ENCODE measurements at regions not wholly inside any gene's neighbourhood (a gene's known extent, or its start where the extent isn't known, plus 50 kb on each side); places are given as distances from the start of the nearest gene placed in this dataset.

GRCh38 chr14:104290058-104290667, 151.8 kb downstream of the KIF26A start:
- Mint-ChIP-seq H3K36me3 (no peaks in the 10 kb centered on the region), H3K4me3 (no peak overlapping the region), H3K4me1 (no peaks in the 10 kb centered on the region), H3K27ac (no peak overlapping the region), H3K27me3 (peaks cover 5% of the 10 kb centered on the region), H3K9me3 (no peaks in the 10 kb centered on the region)
- no peak for DNase-seq

DNA sequence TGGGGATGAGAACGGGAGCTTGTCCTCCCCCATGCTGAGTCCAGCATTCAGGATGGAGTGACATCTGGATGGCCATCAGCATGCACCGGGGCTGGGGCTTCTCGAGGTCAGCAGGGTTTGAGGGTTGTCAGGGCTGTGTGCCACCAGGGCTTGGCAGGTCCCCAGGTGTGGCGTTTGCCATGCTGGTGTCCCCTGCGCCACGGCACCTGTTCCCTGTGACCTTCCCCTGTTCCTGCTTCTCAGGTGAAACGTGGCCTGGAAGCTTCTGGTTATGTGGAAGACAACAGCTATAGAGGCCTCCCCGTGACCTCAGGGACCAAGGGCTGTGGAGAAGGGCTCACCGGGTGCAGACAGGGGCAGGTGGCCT, 152.4 kb downstream of the KIF26A start:
- H3K36me3 Mint-ChIP-seq = no peaks in the 10 kb centered on the region
- H3K4me1 Mint-ChIP-seq = no peaks in the 10 kb centered on the region
- H3K27me3 Mint-ChIP-seq = peaks cover 5% of the 10 kb centered on the region
- H3K4me3 Mint-ChIP-seq = no peak overlapping the region
- DNase-seq = no peak
- no peak overlapping the region for H3K27ac Mint-ChIP-seq
- H3K9me3 Mint-ChIP-seq = no peaks in the 10 kb centered on the region

DNA sequence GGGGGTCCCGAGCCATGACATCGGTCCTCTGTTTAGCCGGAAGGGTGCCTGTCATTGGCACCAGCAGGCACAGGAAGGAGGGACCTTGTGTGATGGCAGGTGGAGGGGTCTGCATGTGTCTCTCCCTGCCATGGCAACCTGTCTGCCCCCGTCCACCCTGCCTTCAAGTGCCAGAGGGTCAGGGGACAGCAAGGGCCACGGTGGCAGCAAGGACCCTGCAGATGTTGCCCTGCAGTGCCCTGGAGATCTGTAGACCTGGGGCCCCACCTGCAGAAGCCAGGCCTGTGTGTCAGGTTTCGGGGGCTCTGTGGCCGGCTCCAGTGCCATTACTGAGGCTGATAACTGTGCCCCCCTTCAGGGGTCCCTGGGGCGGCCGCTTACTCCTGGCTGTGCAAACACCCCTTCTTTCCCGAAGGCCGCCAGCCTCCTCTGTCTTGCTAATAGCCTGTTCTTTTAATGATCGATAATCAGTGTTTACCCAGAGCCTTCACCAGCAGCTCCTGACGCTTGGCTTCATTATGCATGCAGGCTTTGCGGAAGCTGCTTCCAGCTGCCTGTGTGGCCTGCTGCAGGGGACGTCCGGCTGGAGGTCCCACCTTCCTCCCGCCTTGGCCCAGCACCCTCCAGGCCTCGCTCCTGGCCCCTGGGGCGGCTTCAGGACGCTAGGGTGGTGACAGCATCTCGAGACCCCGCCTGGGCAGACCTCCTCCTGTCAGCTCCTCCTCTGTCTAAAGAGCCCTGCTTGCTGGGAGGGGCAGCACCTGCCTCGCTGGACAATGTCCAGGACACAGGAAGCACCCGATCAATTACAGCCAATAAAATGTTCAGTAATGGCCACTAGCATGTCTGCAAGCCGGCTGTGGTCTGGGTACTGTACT, 153.0 kb downstream of the KIF26A start:
- no peaks in the 10 kb centered on the region for H3K4me1 Mint-ChIP-seq
- H3K27me3 Mint-ChIP-seq = peaks cover 5% of the 10 kb centered on the region
- H3K4me3 Mint-ChIP-seq = no peak overlapping the region
- no peak overlapping the region for H3K27ac Mint-ChIP-seq
- H3K36me3 Mint-ChIP-seq = no peaks in the 10 kb centered on the region
- no peak for DNase-seq
- no peaks in the 10 kb centered on the region for H3K9me3 Mint-ChIP-seq

GRCh38 chr14:104292084-104292970, 153.9 kb downstream of the KIF26A start:
- Mint-ChIP-seq H3K36me3 (no peaks in the 10 kb centered on the region), H3K27me3 (peaks cover 5% of the 10 kb centered on the region), H3K9me3 (no peaks in the 10 kb centered on the region), H3K27ac (no peak overlapping the region), H3K4me1 (no peaks in the 10 kb centered on the region), H3K4me3 (no peak overlapping the region)
- no peak for DNase-seq

DNA sequence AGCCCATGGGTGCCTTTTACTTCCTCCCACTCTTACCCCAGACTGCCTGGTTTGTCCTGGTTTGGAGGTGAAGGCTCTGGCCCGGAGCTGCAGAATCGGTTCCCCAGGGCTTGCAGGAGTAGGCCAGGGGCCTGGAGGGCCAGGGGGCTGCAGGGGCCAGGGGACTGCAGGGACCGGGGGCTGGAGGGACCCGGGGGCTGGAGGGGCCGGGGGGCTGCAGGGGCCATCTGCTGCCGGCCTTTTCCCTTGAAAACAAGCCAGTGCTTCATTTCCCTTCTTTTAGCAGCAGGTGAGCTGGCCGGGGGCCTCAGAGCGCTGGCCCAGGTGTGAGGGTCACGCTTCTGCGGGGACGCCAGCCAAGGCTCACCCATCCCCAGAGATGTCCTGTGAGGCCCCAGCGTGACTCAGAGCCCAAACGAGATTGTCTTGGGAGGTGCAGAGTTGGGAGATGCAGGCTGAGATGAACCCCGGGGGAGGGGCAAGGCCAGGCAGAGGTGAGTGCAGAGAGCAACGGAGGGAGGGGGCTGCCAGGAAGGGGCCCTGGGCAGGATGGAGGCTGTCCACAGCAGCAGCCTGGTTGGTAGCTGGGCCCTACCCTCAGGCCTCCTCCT, 154.9 kb downstream of the KIF26A start:
- DNase-seq = no peak
- H3K27me3 Mint-ChIP-seq = peaks cover 5% of the 10 kb centered on the region
- no peaks in the 10 kb centered on the region for H3K9me3 Mint-ChIP-seq
- H3K36me3 Mint-ChIP-seq = no peaks in the 10 kb centered on the region
- H3K4me3 Mint-ChIP-seq = no peak overlapping the region
- no peak overlapping the region for H3K27ac Mint-ChIP-seq
- H3K4me1 Mint-ChIP-seq = no peaks in the 10 kb centered on the region

DNA sequence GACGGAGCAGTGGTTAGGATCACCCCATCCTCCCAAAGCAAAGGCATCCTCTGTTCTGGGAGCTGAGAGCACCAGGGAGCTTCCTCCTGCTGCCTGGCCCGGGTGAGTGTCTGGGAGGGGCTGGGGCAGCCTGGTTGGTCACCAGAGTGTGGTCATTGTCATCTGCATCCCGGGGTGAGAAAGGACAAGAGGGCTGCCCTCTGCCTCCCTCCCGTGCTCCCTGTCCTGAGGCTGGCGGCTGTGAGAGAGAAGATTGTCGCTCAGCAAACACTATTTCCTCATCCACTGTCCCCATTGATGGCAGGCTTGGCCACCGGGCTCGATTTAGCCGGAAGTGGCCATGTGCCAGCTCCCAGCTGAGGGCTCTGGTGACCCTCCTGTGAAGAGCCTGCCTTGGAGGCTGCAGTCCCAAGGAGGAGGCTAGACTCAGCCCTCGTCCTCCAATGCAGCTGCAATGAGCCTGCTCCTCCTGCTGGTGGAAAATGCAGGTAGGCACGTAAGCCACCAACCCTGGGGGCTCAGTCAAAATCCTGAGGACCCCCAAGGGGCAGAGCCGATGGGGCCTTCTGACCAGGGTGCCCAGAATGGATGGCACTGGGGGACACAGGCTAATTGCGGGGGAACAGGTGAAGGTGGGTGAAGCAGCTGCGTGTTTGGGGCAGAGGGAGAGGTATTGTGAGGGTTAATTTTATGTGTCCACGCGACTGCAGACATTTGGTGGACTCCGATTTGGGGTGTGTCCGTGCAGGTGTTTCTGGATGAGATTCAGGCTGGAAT, 155.7 kb downstream of the KIF26A start:
- Mint-ChIP-seq H3K36me3 (no peaks in the 10 kb centered on the region), H3K4me3 (no peak overlapping the region), H3K27me3 (peaks cover 5% of the 10 kb centered on the region), H3K27ac (no peak overlapping the region), H3K4me1 (no peaks in the 10 kb centered on the region), H3K9me3 (no peaks in the 10 kb centered on the region)
- no peak for DNase-seq

DNA sequence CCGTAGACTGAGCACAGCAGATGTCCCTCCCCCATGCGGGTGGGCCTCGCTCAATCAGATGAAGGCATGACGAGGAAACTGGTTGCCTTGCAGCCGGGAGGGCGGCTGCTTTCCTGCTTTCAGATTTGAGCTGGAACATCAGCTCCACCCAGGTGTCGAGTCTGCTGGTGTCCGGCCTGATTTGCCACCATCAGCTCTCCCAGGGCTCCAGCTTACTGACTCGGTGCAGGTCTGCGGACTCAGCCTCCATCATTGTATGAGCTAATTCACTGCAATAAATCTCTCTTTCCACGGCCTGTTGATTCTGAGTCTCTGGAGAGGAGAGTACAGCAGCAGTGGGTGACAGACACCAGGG, 156.2 kb downstream of the KIF26A start:
- Mint-ChIP-seq H3K27ac (no peak overlapping the region), H3K4me1 (no peaks in the 10 kb centered on the region), H3K27me3 (peaks cover 5% of the 10 kb centered on the region), H3K4me3 (no peak overlapping the region), H3K9me3 (no peaks in the 10 kb centered on the region), H3K36me3 (no peaks in the 10 kb centered on the region)
- no peak for DNase-seq

DNA sequence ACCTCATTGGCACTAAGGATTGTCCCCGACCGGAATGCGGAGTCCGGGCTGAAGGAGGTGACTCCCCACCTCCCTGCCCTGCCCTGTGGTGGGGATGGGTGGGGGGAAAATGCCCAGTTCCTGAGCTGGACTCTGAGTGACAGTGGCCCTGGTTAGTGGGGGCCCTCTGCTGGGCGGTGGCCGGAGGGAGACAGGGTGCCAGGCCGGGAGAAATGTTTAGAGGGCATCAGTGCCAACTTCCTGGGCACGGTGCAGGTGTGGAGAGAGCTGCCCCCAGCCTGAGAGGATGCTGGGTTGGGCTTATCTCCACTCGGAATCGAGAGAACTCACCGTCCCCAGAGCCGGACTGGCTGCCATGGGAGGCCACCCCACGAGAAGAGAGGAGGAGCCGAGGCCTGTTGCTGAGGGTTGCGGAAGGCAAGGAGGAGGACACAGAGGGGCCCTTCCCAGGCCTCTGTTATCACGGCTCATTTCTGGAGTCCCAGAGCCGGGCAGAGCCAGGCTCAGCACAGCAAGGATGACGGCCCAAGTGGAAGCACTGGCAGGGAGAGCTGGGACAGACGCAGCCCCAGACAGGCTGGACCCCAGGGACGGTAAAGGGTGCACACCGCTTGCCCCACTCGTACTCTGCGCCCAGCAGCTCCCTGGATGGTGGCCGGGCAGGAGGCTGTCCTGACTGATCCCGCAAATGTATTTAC, 156.7 kb downstream of the KIF26A start:
- H3K27me3 Mint-ChIP-seq = peaks cover 5% of the 10 kb centered on the region
- no peaks in the 10 kb centered on the region for H3K4me1 Mint-ChIP-seq
- H3K4me3 Mint-ChIP-seq = no peak overlapping the region
- H3K36me3 Mint-ChIP-seq = no peaks in the 10 kb centered on the region
- DNase-seq = no peak
- H3K27ac Mint-ChIP-seq = no peak overlapping the region
- no peaks in the 10 kb centered on the region for H3K9me3 Mint-ChIP-seq

DNA sequence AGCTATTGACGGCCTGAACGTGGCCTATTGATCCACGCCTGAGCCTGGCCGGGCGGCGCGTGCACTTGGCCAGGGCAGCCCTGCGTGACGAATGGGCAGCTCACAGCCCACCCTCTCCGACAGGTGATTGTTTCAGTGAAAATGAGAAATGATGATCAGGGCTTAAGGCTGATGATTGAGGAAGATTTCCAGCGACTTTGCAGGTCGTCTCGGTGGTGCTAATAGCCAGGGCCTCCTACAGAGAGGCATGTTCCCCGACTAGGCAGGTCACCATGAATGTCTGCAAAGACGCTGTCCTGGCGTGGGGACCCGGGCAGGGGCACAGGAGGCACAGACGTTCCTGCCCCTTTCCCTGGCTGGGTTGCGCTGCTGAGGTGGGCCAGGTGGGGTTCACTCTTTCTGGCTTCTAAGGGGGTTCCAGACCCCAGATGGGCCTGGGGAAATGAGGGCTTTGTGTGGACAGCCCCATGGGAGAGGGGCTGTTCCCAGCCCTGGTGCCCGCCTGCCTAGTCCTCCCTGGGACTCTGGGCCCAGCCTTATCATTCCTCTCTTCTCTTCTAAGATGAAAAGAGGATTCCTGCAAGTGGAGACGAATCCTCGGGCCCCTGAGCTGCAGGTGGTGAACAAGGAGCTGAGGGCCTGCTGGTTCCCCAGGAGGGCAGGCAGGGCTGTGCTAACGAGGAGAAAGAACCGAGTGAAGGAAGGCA, 157.4 kb downstream of the KIF26A start:
- Mint-ChIP-seq H3K4me1 (no peaks in the 10 kb centered on the region), H3K36me3 (no peaks in the 10 kb centered on the region), H3K4me3 (no peak overlapping the region), H3K9me3 (no peaks in the 10 kb centered on the region), H3K27me3 (peaks cover 5% of the 10 kb centered on the region), H3K27ac (no peak overlapping the region)
- no peak for DNase-seq

DNA sequence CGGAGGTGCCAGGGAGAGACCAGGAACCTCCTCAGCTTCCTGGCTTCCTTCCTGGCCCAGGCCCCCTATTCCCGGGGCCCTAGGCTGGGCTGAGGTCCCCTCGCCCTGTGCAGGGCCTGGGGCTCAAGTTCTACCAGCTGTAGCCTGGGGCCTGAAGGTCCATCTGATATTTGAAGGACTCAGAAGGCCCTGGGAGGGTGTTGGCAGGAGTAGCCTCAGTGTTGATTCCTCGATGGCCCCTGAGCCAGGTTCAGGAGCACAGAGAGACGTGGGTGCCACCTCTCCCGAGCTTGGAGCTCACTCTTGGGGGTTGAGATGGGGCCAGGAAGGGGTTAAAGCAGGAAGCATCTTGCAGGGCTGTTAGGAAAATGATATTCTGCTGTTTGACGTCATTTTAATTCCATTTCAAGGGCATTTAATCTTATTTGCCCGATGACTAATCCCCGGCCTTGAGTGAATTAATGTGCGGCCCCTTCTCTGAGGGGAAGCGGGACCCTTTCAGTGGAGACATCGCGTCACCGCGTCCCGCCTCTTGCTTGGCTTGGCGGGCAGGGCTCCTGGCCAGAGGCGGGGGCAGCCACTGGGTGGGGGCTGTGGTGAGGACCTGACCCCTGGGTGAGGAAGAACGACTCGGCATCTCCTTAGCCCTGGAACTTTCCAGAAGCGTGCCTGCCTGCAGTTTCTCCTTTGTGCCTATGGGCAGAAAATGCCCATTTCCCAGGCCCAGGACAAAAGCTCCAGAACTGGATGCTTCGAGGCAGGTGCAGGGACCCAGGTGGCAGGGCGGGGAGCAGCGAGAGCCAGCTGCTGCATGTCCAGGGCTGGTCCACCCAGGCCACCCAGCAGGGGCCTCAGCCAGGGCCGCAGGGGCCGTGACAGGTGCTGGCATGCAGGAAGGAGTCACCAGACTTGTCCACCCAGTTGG, 158.3 kb downstream of the KIF26A start:
- H3K4me3 Mint-ChIP-seq = no peak overlapping the region
- DNase-seq = no peak
- no peaks in the 10 kb centered on the region for H3K9me3 Mint-ChIP-seq
- no peaks in the 10 kb centered on the region for H3K36me3 Mint-ChIP-seq
- peaks cover 5% of the 10 kb centered on the region for H3K27me3 Mint-ChIP-seq
- H3K4me1 Mint-ChIP-seq = no peaks in the 10 kb centered on the region
- H3K27ac Mint-ChIP-seq = no peak overlapping the region

GRCh38 chr14:104297313-104297704, 158.9 kb downstream of the KIF26A start:
- H3K27ac Mint-ChIP-seq = no peak overlapping the region
- H3K36me3 Mint-ChIP-seq = no peaks in the 10 kb centered on the region
- DNase-seq = no peak
- no peaks in the 10 kb centered on the region for H3K4me1 Mint-ChIP-seq
- H3K4me3 Mint-ChIP-seq = no peak overlapping the region
- H3K9me3 Mint-ChIP-seq = no peaks in the 10 kb centered on the region
- H3K27me3 Mint-ChIP-seq = peaks cover 5% of the 10 kb centered on the region

DNA sequence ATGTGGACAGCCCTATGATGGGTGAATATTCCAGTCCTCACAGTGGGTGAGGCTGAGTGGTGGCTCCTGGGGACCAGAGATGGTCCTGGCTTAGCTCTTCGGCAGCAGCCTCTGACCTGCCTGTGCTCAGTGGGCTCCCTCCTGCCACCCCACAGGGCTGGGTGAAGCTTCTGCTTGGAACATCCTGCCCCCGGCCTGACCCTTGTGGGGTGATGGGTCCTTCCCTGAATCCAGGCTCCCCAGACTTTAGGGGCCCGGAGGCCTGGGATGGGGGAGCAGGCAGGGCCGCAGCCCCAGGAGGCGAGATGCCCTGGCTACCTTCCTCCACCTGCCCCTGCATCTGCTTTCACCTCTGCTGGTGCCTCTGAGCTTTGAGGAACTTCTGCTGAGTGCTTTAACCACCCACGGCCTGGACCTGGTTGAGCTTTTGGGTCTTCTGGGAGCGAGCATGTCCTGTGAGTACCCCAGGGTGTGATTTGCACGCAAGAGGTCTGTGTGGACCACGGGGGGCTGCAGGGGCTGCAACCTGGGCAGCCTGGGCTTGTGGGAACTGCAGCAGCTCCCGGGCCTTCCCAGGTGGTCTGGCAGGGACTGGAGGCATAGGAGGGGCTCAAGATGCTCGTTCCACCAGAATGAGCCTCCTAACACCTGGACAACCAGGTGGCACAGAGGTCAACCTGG, 159.5 kb downstream of the KIF26A start:
- Mint-ChIP-seq H3K27me3 (peaks cover 5% of the 10 kb centered on the region), H3K36me3 (no peaks in the 10 kb centered on the region), H3K9me3 (no peaks in the 10 kb centered on the region), H3K27ac (no peak overlapping the region), H3K4me3 (no peak overlapping the region), H3K4me1 (no peaks in the 10 kb centered on the region)
- DNase-seq = no peak
